H9 (cell line): ENCODE measurements at regions not wholly inside any gene's neighbourhood (a gene's known extent, or its start where the extent isn't known, plus 50 kb on each side); places are given as distances from the start of the nearest gene placed in this dataset.
"Not testable (repeated sequence)": the region's sequence is repeated elsewhere in the genome, so short reads cannot be mapped to it uniquely, and the experiment has no call there.

Experiments used
- DNase-seq: peaks from one replicate; pipeline ENCODE4 v3.0.0-alpha.2; 2017
- H2AFZ ChIP-seq: one replicate; pipeline ENCODE4 v1.6.1; 2013; ENCODE audit warnings: mild to moderate bottlenecking, low read length, control low read depth, moderate library complexity
- H2AK5ac ChIP-seq: 2 replicates; pipeline ENCODE4 v1.6.1; 2013; ENCODE audit warnings: low read length, control low read depth, mixed read lengths; ENCODE audit not compliant: insufficient read length
- H2BK120ac ChIP-seq: one replicate; pipeline ENCODE4 v1.6.1; 2013; ENCODE audit warnings: low read depth, mild to moderate bottlenecking, low read length, control low read depth, inconsistent platforms; ENCODE audit not compliant: poor library complexity, severe bottlenecking
- H2BK12ac ChIP-seq: 2 replicates; pipeline ENCODE4 v1.6.1; 2013; ENCODE audit warnings: low read length, control low read depth, mixed read lengths, low read depth; ENCODE audit not compliant: insufficient read length
- H2BK15ac ChIP-seq: 2 replicates; pipeline ENCODE4 v1.6.1; 2013; ENCODE audit warnings: low read depth, low read length, control low read depth
- H2BK20ac ChIP-seq: one replicate; pipeline ENCODE4 v1.6.1; 2013; ENCODE audit warnings: low read depth, mild to moderate bottlenecking, low read length, control low read depth, inconsistent platforms; ENCODE audit not compliant: poor library complexity, severe bottlenecking
- H2BK5ac ChIP-seq: 2 replicates; pipeline ENCODE4 v1.6.1; 2013; ENCODE audit warnings: low read length, control low read depth, mixed read lengths; ENCODE audit not compliant: insufficient read length
- H3K14ac ChIP-seq: 2 replicates; pipeline ENCODE4 v1.6.1; 2013; ENCODE audit warnings: low read length, control low read depth; ENCODE audit not compliant: insufficient read depth
- H3K18ac ChIP-seq: 2 replicates; pipeline ENCODE4 v1.6.1; 2013; ENCODE audit warnings: low read depth, mild to moderate bottlenecking, mixed read lengths, low read length, control low read depth; ENCODE audit not compliant: insufficient read length
- H3K23ac ChIP-seq: 2 replicates; pipeline ENCODE4 v1.6.1; 2013; ENCODE audit warnings: low read length, control low read depth, mixed read lengths, low read depth; ENCODE audit not compliant: insufficient read length
- H3K23me2 ChIP-seq: 2 replicates; pipeline ENCODE4 v1.6.1; 2013; ENCODE audit warnings: low read depth, mild to moderate bottlenecking, mixed read lengths, low read length, control low read depth; ENCODE audit not compliant: insufficient read length, poor library complexity, severe bottlenecking
- H3K27ac ChIP-seq: 2 replicates; pipeline ENCODE4 v1.5.1; 2013; ENCODE audit warnings: low read length, control low read depth, mixed read lengths, low read depth; ENCODE audit not compliant: insufficient read length
- H3K27me3 ChIP-seq: 2 replicates; pipeline ENCODE4 v1.6.1; 2013; ENCODE audit warnings: low read length, control low read depth, inconsistent platforms; ENCODE audit not compliant: insufficient read depth
- H3K4ac ChIP-seq: 2 replicates; pipeline ENCODE4 v1.6.1; 2013; ENCODE audit warnings: low read depth, mild to moderate bottlenecking, control low read depth, inconsistent platforms, low read length, moderate library complexity
- H3K4me1 ChIP-seq: 2 replicates; pipeline ENCODE4 v1.6.1; 2013; ENCODE audit warnings: low read length, control low read depth, inconsistent platforms; ENCODE audit not compliant: insufficient read depth
- H3K4me2 ChIP-seq: 2 replicates; pipeline ENCODE4 v1.6.1; 2013; ENCODE audit warnings: low read length, control low read depth, mixed read lengths; ENCODE audit not compliant: insufficient read length, insufficient read depth
- H3K56ac ChIP-seq: 2 replicates; pipeline ENCODE4 v1.6.1; 2013; ENCODE audit warnings: low read depth, mild to moderate bottlenecking, mixed read lengths, low read length, control low read depth; ENCODE audit not compliant: insufficient read length
- H3K79me1 ChIP-seq: 2 replicates; pipeline ENCODE4 v1.6.1; 2013; ENCODE audit warnings: low read depth, mild to moderate bottlenecking, moderate library complexity, low read length, control low read depth, inconsistent platforms; ENCODE audit not compliant: insufficient read depth, poor library complexity, severe bottlenecking
- H3K79me2 ChIP-seq: 2 replicates; pipeline ENCODE4 v1.6.1; 2013; ENCODE audit warnings: low read length, control low read depth, inconsistent platforms; ENCODE audit not compliant: insufficient read depth
- H3K9ac ChIP-seq: 2 replicates; pipeline ENCODE4 v1.6.1; 2013; ENCODE audit warnings: low read length, control low read depth, mixed read lengths; ENCODE audit not compliant: insufficient read length; ENCODE audit errors: extremely low read depth
- H3K9me3 ChIP-seq: one replicate; pipeline ENCODE4 v1.6.1; 2013; ENCODE audit warnings: low read depth, low read length, inconsistent platforms; ENCODE audit not compliant: control insufficient read depth
- H3T11ph ChIP-seq: one replicate; pipeline ENCODE4 v1.6.1; 2013; ENCODE audit warnings: mild to moderate bottlenecking, low read length, control low read depth, inconsistent platforms
- H4K20me1 ChIP-seq: one replicate; pipeline ENCODE4 v1.6.1; 2013; ENCODE audit not compliant: control insufficient read depth, insufficient read length, insufficient read depth
- H4K5ac ChIP-seq: 2 replicates; pipeline ENCODE4 v1.6.1; 2013; ENCODE audit warnings: low read depth, mild to moderate bottlenecking, mixed read lengths, low read length, control low read depth; ENCODE audit not compliant: insufficient read length
- H4K8ac ChIP-seq: replicated peaks from 2 replicates; pipeline ENCODE4 v1.6.1; 2013; ENCODE audit warnings: low read length, control low read depth, mixed read lengths, low read depth; ENCODE audit not compliant: insufficient read length
- H4K91ac ChIP-seq: 2 replicates; pipeline ENCODE4 v1.6.1; 2013; ENCODE audit warnings: low read depth, mild to moderate bottlenecking, moderate library complexity, mixed read lengths, low read length, control low read depth; ENCODE audit not compliant: insufficient read length
- H3K27ac Mint-ChIP-seq, 3 experiments: 2 replicates in 2 of 3; 3 replicates in 1 of 3; pipeline ENCODE4 v1.8.0; 2020 to 2021; ENCODE audit warnings: mixed read lengths in 3 of 3, mild to moderate bottlenecking in 1 of 3, moderate library complexity in 1 of 3
- H3K27me3 Mint-ChIP-seq: 2 replicates; pipeline ENCODE4 v1.8.0; 2021; ENCODE audit warnings: low read depth, mild to moderate bottlenecking, moderate library complexity, mixed read lengths
- H3K36me3 Mint-ChIP-seq, 3 experiments: 2 replicates in 2 of 3; 3 replicates in 1 of 3; pipeline ENCODE4 v1.8.0; 2020 to 2021; ENCODE audit warnings: low read depth in 3 of 3, mixed read lengths in 3 of 3; ENCODE audit not compliant: insufficient read depth in 1 of 3
- H3K4me1 Mint-ChIP-seq, 2 experiments: 2 replicates each; pipeline ENCODE4 v1.8.0; 2020; ENCODE audit warnings: mixed read lengths in 2 of 2
- H3K4me3 Mint-ChIP-seq, 2 experiments: 2 replicates in 1 of 2; 3 replicates in 1 of 2; pipeline ENCODE4 v1.8.0; 2020 to 2021; ENCODE audit warnings: mild to moderate bottlenecking in 2 of 2, mixed read lengths in 2 of 2, moderate library complexity in 1 of 2
- H3K9me3 Mint-ChIP-seq, 2 experiments: 2 replicates in 1 of 2; 3 replicates in 1 of 2; pipeline ENCODE4 v1.8.0; 2020; ENCODE audit warnings: mild to moderate bottlenecking in 2 of 2, mixed read lengths in 2 of 2, moderate library complexity in 1 of 2
- CTCF ChIP-seq: fragments of 200-600 bp; sonication (generic); conservative IDR thresholded peaks from 3 replicates; pipeline ENCODE4 v1.8.0; 2021; ENCODE audit warnings: antibody characterized with exemption, mild to moderate bottlenecking
- WGBS: extraction: QIAGEN DNeasy Blood & Tissue Kit; methylation state at CpG from one replicate; pipeline ENCODE4 v1.1.7; 2013; ENCODE audit warnings: missing lambda C conversion rate, low lambda C conversion rate, mixed read lengths; ENCODE audit not compliant: insufficient read length; ENCODE audit errors: extremely low coverage; 5-methylcytosine and 5-hydroxymethylcytosine counted together

GRCh38 chr5:82439750-82440445 is 161.7 kb upstream of the RPS23 start:
- no peak overlapping the region; a peak in 1 of 7 replicates for H3K27ac Mint-ChIP-seq
- no peak overlapping the region for H2BK15ac ChIP-seq
- peaks cover 8 to 16% of the 10 kb centered on the region in 2 experiments for H3K4me1 Mint-ChIP-seq
- no peak overlapping the region for H2AFZ ChIP-seq
- H3K4me3 Mint-ChIP-seq = no peak overlapping the region
- no peak overlapping the region for H2BK12ac ChIP-seq
- no peak overlapping the region for H2BK120ac ChIP-seq
- H4K91ac ChIP-seq = no peak overlapping the region
- WGBS = no CpG with 5 or more reads among the region's 4 CpGs
- H3K9me3 ChIP-seq = no peaks in the 10 kb centered on the region
- peaks cover 3 to 14% of the 10 kb centered on the region in 2 experiments for H3K9me3 Mint-ChIP-seq
- H4K20me1 ChIP-seq = no peaks in the 10 kb centered on the region
- H3K14ac ChIP-seq = no peak overlapping the region
- H3K23me2 ChIP-seq = no peaks in the 10 kb centered on the region
- no peak overlapping the region for H3K4me2 ChIP-seq
- no peaks in the 10 kb centered on the region for H3K27me3 Mint-ChIP-seq
- no peak overlapping the region for H3K27ac ChIP-seq
- DNase-seq = no peak
- no peaks in the 10 kb centered on the region for H3K79me1 ChIP-seq
- no peak overlapping the region for H2AK5ac ChIP-seq
- no peak overlapping the region for H4K8ac ChIP-seq
- H3K36me3 Mint-ChIP-seq = peaks cover 4 to 20% (median 9%) of the 10 kb centered on the region in 3 experiments; a peak in 6 of 7 replicates
- no peak overlapping the region for H3K4ac ChIP-seq
- no peaks in the 10 kb centered on the region for H3K27me3 ChIP-seq
- H3K4me1 ChIP-seq = peaks cover 3% of the 10 kb centered on the region; the same call in 1 of the 2 replicates
- H3K23ac ChIP-seq = no peak overlapping the region
- H3K18ac ChIP-seq = no peak overlapping the region
- H3K9ac ChIP-seq = no peak overlapping the region
- no peaks in the 10 kb centered on the region for H3K79me2 ChIP-seq
- H4K5ac ChIP-seq = no peak overlapping the region
- H3T11ph ChIP-seq = no peak overlapping the region
- TF ChIP-seq CTCF = no peak
- H2BK20ac ChIP-seq = no peak overlapping the region
- no peak overlapping the region for H2BK5ac ChIP-seq
- no peak overlapping the region for H3K56ac ChIP-seq

- H3K23me2 ChIP-seq, H2BK5ac ChIP-seq, H2AFZ ChIP-seq, H4K20me1 ChIP-seq, H4K91ac ChIP-seq, DNase-seq, H3K4me2 ChIP-seq, H3K4ac ChIP-seq, H3K18ac ChIP-seq, H3K79me1 ChIP-seq, H3K79me2 ChIP-seq, H3K14ac ChIP-seq, H3K56ac ChIP-seq, H3K4me3 Mint-ChIP-seq, H3K27me3 ChIP-seq, H3K27ac ChIP-seq, H2BK12ac ChIP-seq, H2BK15ac ChIP-seq, H3K4me1 ChIP-seq, H4K8ac ChIP-seq, H4K5ac ChIP-seq, H3T11ph ChIP-seq, H3K27me3 Mint-ChIP-seq, H3K23ac ChIP-seq, H2BK20ac ChIP-seq, H3K9me3 ChIP-seq, H2AK5ac ChIP-seq, H2BK120ac ChIP-seq, H3K9ac ChIP-seq, H3K27ac Mint-ChIP-seq: not testable (repeated sequence)
- H3K4me1 Mint-ChIP-seq = peaks cover 8 to 18% of the 10 kb centered on the region in 2 experiments
- WGBS = no CpG with 5 or more reads among the region's 4 CpGs
- H3K9me3 Mint-ChIP-seq = peaks cover 6 to 20% of the 10 kb centered on the region in 2 experiments
- peaks cover 4 to 26% (median 13%) of the 10 kb centered on the region in 3 experiments; a peak in 6 of 7 replicates for H3K36me3 Mint-ChIP-seq
Measured at GRCh38 chr5:82437565-82437964, 159.4 kb upstream of the RPS23 start.
